ENCODE measurements at regions not wholly inside any gene's neighbourhood (a gene's known extent, or its start where the extent isn't known, plus 50 kb on each side); places are given as distances from the start of the nearest gene placed in this dataset.
A peak's percentile ranks its signal among the peaks of the same experiment; 100 is the strongest.

GRCh38 chr20:10735195-10735949, 61.6 kb upstream of the JAG1 start:
- TF ChIP-seq EZH2phosphoT487 (IDR thresholded peaks at IDR 0.05; ENCODE audit: unreplicated experiment) (no peak), JUNB (IDR thresholded peaks at IDR 0.05; ENCODE audit: unreplicated experiment) (no peak), CTCF (conservative IDR thresholded peaks at IDR 0.05; ENCODE audit: low read depth in 2 of 2) (no peak), ZNF331 (CRISPR knock-in tag; IDR thresholded peaks at IDR 0.05; ENCODE audit: low read depth) (no peak)
- H3K27me3 ChIP-seq (ENCODE audit: insufficient read depth) = no peaks in the 10 kb centered on the region
- no peak overlapping the region for H3K4me3 ChIP-seq
- H3K4me1 ChIP-seq (ENCODE audit: insufficient read depth) = no peaks in the 10 kb centered on the region
- no peaks in the 10 kb centered on the region for H3K79me2 ChIP-seq (replicated peaks; ENCODE audit: insufficient read depth)
- no peak for ATAC-seq
- no peaks in the 10 kb centered on the region for H3F3A ChIP-seq (replicated peaks; ENCODE audit: low read depth)
- no peak overlapping the region for H3K4me3 Mint-ChIP-seq
- H3K36me3 ChIP-seq (ENCODE audit: insufficient read depth) = no peaks in the 10 kb centered on the region
- H3K36me3 Mint-ChIP-seq (ENCODE audit: low read depth) = no peaks in the 10 kb centered on the region
- H3K27ac Mint-ChIP-seq = no peak overlapping the region
- no peak overlapping the region for H3K4me2 ChIP-seq
- H3K27ac ChIP-seq (ENCODE audit: low read depth) = no peak overlapping the region
- no peaks in the 10 kb centered on the region; the same call in 2 of the 3 replicates for H3K4me1 Mint-ChIP-seq
- no peaks in the 10 kb centered on the region for H3K9me3 Mint-ChIP-seq
- no peaks in the 10 kb centered on the region for H4K20me1 ChIP-seq (replicated peaks; ENCODE audit: insufficient read depth)
- no peak for DNase-seq (ENCODE audit: low spot score)
- no peaks in the 10 kb centered on the region for H3K27me3 Mint-ChIP-seq (ENCODE audit: insufficient read depth, low read depth, poor library complexity)
- peak overlapping the region; percentile 15; the same call in 1 of the 2 replicates for H2AFZ ChIP-seq
- peaks cover 6% of the 10 kb centered on the region; the same call in 1 of the 2 replicates for H3K9me2 ChIP-seq (ENCODE audit: insufficient read depth)

GRCh38 chr20:10739134-10739533, 65.3 kb upstream of the JAG1 start:
- H3K27me3 Mint-ChIP-seq (ENCODE audit: insufficient read depth, low read depth, poor library complexity) = no peaks in the 10 kb centered on the region
- no peak overlapping the region for H3K4me3 ChIP-seq
- H3K27ac Mint-ChIP-seq = no peak overlapping the region
- DNase-seq (ENCODE audit: low spot score) (no peak), ATAC-seq (no peak)
- H3K4me1 Mint-ChIP-seq = no peaks in the 10 kb centered on the region
- H3K9me2 ChIP-seq (ENCODE audit: insufficient read depth) = no peaks in the 10 kb centered on the region; the same call in 1 of the 2 replicates
- H3K36me3 Mint-ChIP-seq (ENCODE audit: low read depth) = no peaks in the 10 kb centered on the region
- no peak overlapping the region for H2AFZ ChIP-seq
- H3K4me1 ChIP-seq (ENCODE audit: insufficient read depth) = no peaks in the 10 kb centered on the region
- no peaks in the 10 kb centered on the region for H3K36me3 ChIP-seq (ENCODE audit: insufficient read depth)
- H3K79me2 ChIP-seq (replicated peaks; ENCODE audit: insufficient read depth) = no peaks in the 10 kb centered on the region
- no peaks in the 10 kb centered on the region for H3K27me3 ChIP-seq (ENCODE audit: insufficient read depth)
- no peak overlapping the region for H3K27ac ChIP-seq (ENCODE audit: low read depth)
- no peaks in the 10 kb centered on the region for H3K9me3 Mint-ChIP-seq
- no peak overlapping the region for H3K4me2 ChIP-seq
- no peaks in the 10 kb centered on the region for H3F3A ChIP-seq (replicated peaks; ENCODE audit: low read depth)
- no peaks in the 10 kb centered on the region for H4K20me1 ChIP-seq (replicated peaks; ENCODE audit: insufficient read depth)
- no peak overlapping the region for H3K4me3 Mint-ChIP-seq
- TF ChIP-seq EZH2phosphoT487 (IDR thresholded peaks at IDR 0.05; ENCODE audit: unreplicated experiment) (no peak), ZNF462 (CRISPR knock-in tag; IDR thresholded peaks at IDR 0.05) (no peak), EZH2 (IDR thresholded peaks at IDR 0.05; ENCODE audit: low read depth, unreplicated experiment) (no peak), ZNF114 (CRISPR knock-in tag; IDR thresholded peaks at IDR 0.05) (no peak), ETS1 (IDR thresholded peaks at IDR 0.05) (no peak), STAT1 (IDR thresholded peaks at IDR 0.05; ENCODE audit: unreplicated experiment) (no peak), NANOG (IDR thresholded peaks at IDR 0.05; ENCODE audit: borderline replicate concordance) (no peak)

All from GM23338 (cell line).